Keratinocyte (primary cell): ENCODE measurements at regions not wholly inside any gene's neighbourhood (a gene's known extent, or its start where the extent isn't known, plus 50 kb on each side); places are given as distances from the start of the nearest gene placed in this dataset.

Experiments
- CTCF ChIP-seq, 3 experiments: IDR thresholded peaks in 1 of 3; conservative IDR thresholded peaks in 1 of 3; optimal IDR thresholded peaks in 1 of 3; 2 replicates in 2 of 3; 3 replicates in 1 of 3; pipeline versions ENCODE3 to v1.5.1; 2011; ENCODE audit warnings: low read length in 3 of 3, mild to moderate bottlenecking in 3 of 3, moderate library complexity in 2 of 3, control low read depth in 1 of 3, inconsistent platforms in 1 of 3; ENCODE audit not compliant: insufficient read depth in 2 of 3; ENCODE audit errors: extremely low read depth in 1 of 3
- EZH2 ChIP-seq: IDR thresholded peaks from one replicate; pipeline ENCODE4 v1.6.1; 2012; ENCODE audit warnings: inconsistent platforms, mild to moderate bottlenecking, low read length, moderate library complexity

GRCh38 chr4:10806953-10807645 lies 122.5 kb upstream of the CLNK start:
- no peak for TF ChIP-seq EZH2
- no peak for TF ChIP-seq CTCF (optimal IDR thresholded peaks at IDR 0.05 in 1 of 3, IDR thresholded peaks at IDR 0.05 in 1 of 3, conservative IDR thresholded peaks at IDR 0.05 in 1 of 3; ENCODE audit: extremely low read depth in 1 of 3, insufficient read depth in 2 of 3, low read length in 3 of 3)
